ENCODE measurements at regions not wholly inside any gene's neighbourhood (a gene's known extent, or its start where the extent isn't known, plus 50 kb on each side); places are given as distances from the start of the nearest gene placed in this dataset.
A peak's percentile ranks its signal among the peaks of the same experiment; 100 is the strongest.
"Not testable (repeated sequence)": the region's sequence is repeated elsewhere in the genome, so short reads cannot be mapped to it uniquely, and the experiment has no call there.

DNA sequence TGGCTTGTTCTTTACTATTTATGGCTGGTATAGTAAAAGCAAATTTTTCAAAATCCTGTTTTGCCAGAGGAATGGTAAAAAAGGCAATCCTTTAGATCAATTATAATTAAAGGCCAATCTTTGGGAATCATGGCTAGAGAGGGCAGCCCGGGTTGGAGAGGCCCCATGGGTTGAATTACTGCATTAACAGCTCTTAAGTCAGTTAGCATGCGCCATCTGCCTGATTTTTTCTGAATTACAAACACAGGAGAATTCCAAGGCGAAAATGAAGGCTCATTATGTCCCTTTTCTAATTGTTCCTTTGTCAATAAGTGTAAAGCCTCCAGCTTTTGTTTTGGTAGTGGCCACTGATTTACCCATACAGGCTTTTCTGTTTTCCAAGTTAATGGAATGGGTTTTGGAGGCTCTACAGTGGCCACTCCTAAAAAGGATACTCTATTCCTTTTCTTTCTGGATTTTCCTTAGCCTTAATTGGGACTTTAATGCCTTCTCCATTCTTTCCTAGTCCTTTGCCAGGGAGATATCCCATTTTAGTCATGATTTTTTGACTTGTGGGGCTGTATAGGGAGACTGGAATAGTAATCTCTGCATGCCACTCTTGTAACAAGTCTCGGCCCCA lies 114.9 kb upstream of the LARP1 start:
- TF ChIP-seq, protein P1, sequence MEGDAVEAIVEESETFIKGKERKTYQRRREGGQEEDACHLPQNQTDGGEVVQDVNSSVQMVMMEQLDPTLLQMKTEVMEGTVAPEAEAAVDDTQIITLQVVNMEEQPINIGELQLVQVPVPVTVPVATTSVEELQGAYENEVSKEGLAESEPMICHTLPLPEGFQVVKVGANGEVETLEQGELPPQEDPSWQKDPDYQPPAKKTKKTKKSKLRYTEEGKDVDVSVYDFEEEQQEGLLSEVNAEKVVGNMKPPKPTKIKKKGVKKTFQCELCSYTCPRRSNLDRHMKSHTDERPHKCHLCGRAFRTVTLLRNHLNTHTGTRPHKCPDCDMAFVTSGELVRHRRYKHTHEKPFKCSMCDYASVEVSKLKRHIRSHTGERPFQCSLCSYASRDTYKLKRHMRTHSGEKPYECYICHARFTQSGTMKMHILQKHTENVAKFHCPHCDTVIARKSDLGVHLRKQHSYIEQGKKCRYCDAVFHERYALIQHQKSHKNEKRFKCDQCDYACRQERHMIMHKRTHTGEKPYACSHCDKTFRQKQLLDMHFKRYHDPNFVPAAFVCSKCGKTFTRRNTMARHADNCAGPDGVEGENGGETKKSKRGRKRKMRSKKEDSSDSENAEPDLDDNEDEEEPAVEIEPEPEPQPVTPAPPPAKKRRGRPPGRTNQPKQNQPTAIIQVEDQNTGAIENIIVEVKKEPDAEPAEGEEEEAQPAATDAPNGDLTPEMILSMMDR (IDR thresholded peaks at IDR 0.05; ENCODE audit: unreplicated experiment) = peak; percentile 67
- not testable (repeated sequence) for H3K27me3 Mint-ChIP-seq; DNase-seq (ENCODE audit: low spot score, unreplicated experiment); H3K4me3 Mint-ChIP-seq (ENCODE audit: low read depth); H3K27ac Mint-ChIP-seq; H3K36me3 Mint-ChIP-seq (ENCODE audit: insufficient read depth); H3K4me1 Mint-ChIP-seq (ENCODE audit: low read depth)
- H3K9me3 Mint-ChIP-seq (ENCODE audit: low read depth) = peaks cover 14% of the 10 kb centered on the region

DNA sequence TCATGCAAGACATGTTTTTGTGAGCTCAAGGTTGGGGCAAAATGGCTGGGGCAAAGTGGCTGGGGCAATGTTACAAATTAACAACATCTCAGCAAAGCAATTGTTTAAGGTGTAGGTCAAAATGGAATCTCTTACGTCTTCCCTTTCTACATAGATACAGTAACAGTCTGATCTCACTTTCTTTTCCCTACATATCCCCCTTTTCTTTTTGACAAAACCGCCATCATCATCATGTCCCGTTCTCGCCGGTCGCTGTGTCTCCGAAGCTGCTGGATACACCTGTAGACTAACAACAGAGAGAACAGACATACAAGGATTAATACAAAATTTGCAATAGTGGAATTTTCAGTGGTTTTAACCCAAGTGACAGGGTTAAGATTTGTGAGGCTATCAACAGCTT lies 118.4 kb upstream of the LARP1 start:
- not testable (repeated sequence) for H3K4me1 Mint-ChIP-seq (ENCODE audit: low read depth); DNase-seq (ENCODE audit: low spot score, unreplicated experiment); H3K36me3 Mint-ChIP-seq (ENCODE audit: insufficient read depth); H3K4me3 Mint-ChIP-seq (ENCODE audit: low read depth); H3K27ac Mint-ChIP-seq; H3K9me3 Mint-ChIP-seq (ENCODE audit: low read depth); H3K27me3 Mint-ChIP-seq

DNA sequence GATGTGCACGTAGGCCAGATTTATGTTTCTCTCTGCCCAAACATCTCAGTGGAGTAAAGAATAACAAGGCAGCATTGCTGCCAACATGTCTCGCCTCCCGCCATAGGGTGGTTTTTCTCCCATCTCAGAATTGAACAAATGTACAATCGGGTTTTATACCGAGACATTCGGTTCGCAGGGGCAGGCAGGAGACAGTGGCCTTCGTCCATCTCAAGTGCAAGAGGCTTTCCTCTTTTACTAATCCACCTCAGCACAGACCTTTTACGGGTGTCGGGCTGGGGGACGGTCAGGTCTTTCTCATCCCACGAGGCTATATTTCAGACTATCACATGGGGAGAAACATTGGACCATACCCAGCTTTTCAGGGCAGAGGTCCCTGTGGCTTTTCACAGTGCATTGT lies 118.9 kb upstream of the LARP1 start:
- H3K4me3 Mint-ChIP-seq (ENCODE audit: low read depth); DNase-seq (ENCODE audit: low spot score, unreplicated experiment); H3K36me3 Mint-ChIP-seq (ENCODE audit: insufficient read depth); H3K4me1 Mint-ChIP-seq (ENCODE audit: low read depth); H3K27ac Mint-ChIP-seq; H3K27me3 Mint-ChIP-seq; H3K9me3 Mint-ChIP-seq (ENCODE audit: low read depth): not testable (repeated sequence)

DNA sequence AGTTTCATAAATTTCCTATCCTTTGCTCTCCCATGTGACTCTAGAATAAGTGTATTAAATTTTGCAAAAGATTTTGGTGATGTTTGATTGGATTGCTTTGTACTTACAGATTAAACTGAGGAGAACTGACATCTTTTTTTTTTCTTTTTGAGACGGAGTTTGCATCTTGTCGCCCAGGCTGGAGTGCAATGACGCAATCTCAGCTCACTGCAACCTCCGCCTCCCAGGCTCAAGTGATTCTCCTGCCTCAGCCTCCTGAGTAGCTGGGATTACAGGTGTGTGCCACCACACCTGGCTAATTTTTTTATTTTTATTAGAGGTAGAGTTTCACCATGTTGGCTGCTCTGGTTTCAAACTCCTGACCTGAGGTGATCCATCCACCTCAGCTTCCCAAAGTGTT lies 121.4 kb upstream of the LARP1 start:
- H3K27me3 Mint-ChIP-seq; H3K27ac Mint-ChIP-seq; H3K36me3 Mint-ChIP-seq (ENCODE audit: insufficient read depth); H3K4me3 Mint-ChIP-seq (ENCODE audit: low read depth); H3K4me1 Mint-ChIP-seq (ENCODE audit: low read depth); DNase-seq (ENCODE audit: low spot score, unreplicated experiment); H3K9me3 Mint-ChIP-seq (ENCODE audit: low read depth): not testable (repeated sequence)

DNA sequence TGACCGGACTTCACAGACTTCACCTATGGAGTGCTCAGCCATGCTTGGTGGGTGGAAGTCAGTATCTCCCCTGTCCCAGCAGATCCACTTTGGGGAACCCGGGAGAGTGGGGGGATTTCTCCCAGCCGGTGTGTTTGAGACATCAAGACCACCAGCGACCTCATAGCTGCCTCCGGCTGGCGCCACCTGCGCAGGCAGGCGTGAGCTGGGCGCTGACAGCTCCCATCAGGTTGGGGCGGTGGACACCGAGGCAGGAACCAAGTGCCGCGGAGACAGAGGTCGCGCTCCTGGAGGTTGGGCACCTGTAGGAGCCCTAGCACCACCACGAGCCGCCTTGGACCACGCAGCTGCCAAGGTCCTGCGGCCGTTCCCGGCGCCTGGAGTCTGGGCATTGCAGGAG lies 124.0 kb upstream of the LARP1 start:
- no peak for DNase-seq (ENCODE audit: low spot score, unreplicated experiment)
- Mint-ChIP-seq H3K27me3 (peaks cover 4% of the 10 kb centered on the region), H3K27ac (no peak overlapping the region), H3K4me3 (ENCODE audit: low read depth) (no peak overlapping the region), H3K36me3 (ENCODE audit: insufficient read depth) (no peaks in the 10 kb centered on the region), H3K4me1 (ENCODE audit: low read depth) (no peaks in the 10 kb centered on the region), H3K9me3 (ENCODE audit: low read depth) (no peaks in the 10 kb centered on the region)
- TF ChIP-seq, protein P1 (IDR thresholded peaks at IDR 0.05; ENCODE audit: unreplicated experiment) = no peak

DNA sequence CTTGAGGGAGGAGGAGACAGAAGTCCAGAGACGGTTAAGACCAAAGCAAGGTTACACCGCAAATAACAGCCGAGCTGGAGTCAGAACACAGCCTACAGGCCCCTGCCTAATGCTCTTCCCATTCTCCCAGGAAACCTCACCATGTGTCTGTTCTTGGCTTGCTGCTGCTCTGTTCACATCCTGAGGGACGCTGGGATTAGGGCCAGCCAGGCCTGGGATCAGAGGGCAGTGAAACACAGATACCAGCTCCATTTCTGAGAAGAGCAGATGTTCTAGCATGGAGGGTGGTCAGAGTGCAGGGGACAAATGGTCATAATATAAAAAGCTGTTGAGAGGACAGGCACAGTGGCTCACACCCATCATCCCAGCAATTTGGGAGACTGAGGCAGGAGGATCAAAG lies 124.8 kb upstream of the LARP1 start:
- no peak for DNase-seq (ENCODE audit: low spot score, unreplicated experiment)
- TF ChIP-seq, protein P1 (IDR thresholded peaks at IDR 0.05; ENCODE audit: unreplicated experiment) = no peak
- H3K27ac Mint-ChIP-seq = no peak overlapping the region
- H3K4me3 Mint-ChIP-seq (ENCODE audit: low read depth) = no peak overlapping the region
- H3K27me3 Mint-ChIP-seq = peaks cover 4% of the 10 kb centered on the region
- no peaks in the 10 kb centered on the region for H3K9me3 Mint-ChIP-seq (ENCODE audit: low read depth)
- no peaks in the 10 kb centered on the region for H3K4me1 Mint-ChIP-seq (ENCODE audit: low read depth)
- H3K36me3 Mint-ChIP-seq (ENCODE audit: insufficient read depth) = no peaks in the 10 kb centered on the region

DNA sequence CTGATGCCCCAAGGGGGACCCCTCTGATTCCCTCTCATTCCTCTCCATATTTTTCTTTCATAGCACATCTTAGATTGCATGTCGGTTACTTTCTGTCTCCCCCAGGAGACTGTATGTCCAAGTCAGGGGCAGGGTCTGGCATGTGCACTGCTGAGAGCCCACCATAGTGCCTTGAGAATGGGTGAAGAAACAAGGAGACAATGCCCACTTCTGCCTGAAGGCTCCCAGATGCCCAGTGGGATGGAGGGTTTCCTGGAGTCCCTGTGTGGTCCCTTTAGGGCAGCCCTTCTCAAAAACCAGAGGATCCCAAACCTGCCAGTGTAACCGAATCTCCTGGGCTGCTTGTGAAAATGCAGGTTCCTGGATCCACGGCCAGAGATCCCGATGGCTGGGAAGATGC lies 126.5 kb upstream of the LARP1 start:
- no peak overlapping the region for H3K27ac Mint-ChIP-seq
- H3K36me3 Mint-ChIP-seq (ENCODE audit: insufficient read depth) = no peaks in the 10 kb centered on the region

More for the DNA sequence above, 126.5 kb upstream of the LARP1 start:
- Mint-ChIP-seq H3K9me3 (ENCODE audit: low read depth) (no peaks in the 10 kb centered on the region), H3K27me3 (peaks cover 4% of the 10 kb centered on the region), H3K4me1 (ENCODE audit: low read depth) (no peaks in the 10 kb centered on the region), H3K4me3 (ENCODE audit: low read depth) (no peak overlapping the region)
- TF ChIP-seq, protein P1 (IDR thresholded peaks at IDR 0.05; ENCODE audit: unreplicated experiment) = no peak
- no peak for DNase-seq (ENCODE audit: low spot score, unreplicated experiment)

Measured in progenitor cell of endocrine pancreas (in vitro differentiated cells).